ENCODE measurements at regions not wholly inside any gene's neighbourhood (a gene's known extent, or its start where the extent isn't known, plus 50 kb on each side); places are given as distances from the start of the nearest gene placed in this dataset.

DNA sequence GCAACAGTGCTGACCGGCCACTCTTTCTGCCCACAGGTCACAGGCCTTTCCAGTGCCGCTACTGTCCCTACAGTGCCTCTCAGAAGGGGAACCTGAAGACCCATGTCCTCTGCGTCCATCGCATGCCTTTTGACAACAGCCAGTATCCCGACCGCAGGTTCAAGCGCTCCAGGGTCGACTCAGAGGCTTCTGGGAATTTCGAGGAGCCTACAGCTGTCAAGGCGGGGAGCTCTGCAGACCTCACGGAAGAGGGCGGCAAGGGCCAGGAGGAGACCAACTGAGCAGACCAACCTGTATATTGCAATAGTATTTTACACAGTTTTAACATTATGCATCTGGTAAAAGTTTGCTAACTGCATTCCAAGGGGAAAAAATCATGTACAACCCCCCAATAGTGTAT, 338.5 kb downstream of the ZNF536 start:
- no peak for DNase-seq (ENCODE audit: low read depth, low spot score)

DNA sequence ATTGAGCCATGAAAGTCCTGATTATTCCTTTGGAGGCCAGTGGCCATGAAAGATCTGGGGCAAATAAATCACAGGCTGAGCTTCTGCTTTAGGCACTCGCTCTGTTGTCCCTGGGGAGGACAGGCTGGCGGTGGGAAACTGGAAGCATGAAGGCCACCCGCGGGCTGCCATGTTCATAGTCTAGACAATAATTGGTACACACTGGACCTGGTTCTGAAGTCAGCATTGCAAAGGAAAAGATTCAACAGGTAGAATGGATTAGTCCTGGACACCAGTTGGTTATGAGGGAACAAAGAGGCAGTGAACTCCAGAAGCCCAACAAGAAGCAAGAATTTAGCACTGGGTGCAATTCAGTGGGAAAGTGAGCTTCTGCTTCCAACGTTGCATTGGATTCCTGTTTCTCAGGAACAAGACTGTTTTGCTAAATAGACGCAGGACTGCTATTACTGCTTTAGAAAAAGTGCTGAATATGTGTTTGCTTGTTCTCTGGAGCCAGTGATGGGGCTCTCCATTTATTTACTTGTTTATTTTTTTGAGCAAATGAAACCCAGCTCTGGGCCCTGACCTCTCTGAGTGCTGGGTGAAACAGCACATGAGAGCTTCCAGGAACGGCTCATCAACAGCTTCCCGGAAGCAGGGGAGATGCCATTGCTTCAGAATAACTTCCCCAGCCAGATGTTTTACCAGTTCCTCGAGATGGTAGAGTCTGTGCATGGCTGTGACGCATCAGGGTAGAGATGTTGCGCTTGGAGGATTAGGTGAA, 336.4 kb downstream of the ZNF536 start:
- DNase-seq (ENCODE audit: low read depth, low spot score): no peak

DNA sequence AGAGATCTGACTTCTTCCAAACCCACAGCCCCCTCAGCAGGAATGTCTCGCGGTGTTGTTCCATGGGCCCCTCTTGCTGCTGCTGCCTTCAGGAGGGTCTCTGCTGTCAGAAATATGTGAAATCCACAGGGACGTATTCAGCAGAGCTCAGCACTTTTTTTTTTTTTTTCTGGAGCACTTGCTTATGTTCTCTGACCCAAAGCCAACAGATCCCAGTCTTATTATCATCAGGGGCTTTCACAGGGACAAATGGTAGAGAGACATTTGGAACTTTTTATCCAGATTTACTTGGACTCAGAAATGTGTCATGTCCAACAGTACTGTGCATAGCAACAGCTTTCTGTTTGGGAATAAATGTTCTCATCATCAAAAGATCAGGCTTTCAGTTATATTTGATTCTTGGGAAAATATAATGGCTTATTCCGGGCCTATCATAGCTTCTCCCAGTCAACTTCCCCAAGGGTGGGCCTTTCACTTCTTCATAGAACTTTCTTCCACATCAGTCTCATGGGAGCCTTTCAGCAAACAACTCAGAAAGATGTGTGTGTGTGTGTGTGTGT, 332.7 kb downstream of the ZNF536 start:
- DNase-seq (ENCODE audit: low read depth, low spot score): no peak

DNA sequence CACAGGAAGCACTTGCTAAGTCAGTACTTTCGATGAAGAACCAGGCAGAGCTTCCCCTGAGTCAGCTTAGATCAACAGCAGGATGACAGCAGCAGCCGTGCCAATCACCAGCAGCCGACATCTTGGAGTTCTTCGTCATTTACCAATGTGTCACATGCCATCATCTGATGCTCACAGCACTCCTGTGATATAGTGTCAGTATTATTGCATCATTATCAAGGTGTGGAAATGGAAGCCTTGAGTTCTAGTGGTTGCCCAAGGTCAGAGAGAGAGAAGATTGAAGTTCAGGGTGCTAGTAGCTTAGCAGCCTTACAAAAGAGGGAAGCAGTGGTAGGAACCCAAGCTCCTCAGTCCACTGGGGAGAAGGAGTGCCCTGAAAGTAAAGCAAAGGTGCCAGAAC, 331.5 kb downstream of the ZNF536 start:
- no peak for DNase-seq (ENCODE audit: low read depth, low spot score)

DNA sequence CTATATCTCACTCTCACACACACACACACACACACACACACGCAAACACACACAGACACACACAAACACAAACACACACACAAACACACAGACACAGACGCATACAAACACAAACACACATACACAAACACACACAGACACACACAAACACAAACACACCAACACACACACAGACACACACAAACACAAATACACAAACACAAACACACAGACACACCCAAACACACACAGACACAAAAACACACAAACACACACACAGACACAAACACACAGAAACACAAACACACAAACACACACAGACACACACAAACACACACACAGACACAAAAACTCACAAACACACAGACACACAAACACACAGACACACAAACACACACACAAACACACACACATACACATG, 329.0 kb downstream of the ZNF536 start:
- no peak for DNase-seq (ENCODE audit: low read depth, low spot score)

DNA sequence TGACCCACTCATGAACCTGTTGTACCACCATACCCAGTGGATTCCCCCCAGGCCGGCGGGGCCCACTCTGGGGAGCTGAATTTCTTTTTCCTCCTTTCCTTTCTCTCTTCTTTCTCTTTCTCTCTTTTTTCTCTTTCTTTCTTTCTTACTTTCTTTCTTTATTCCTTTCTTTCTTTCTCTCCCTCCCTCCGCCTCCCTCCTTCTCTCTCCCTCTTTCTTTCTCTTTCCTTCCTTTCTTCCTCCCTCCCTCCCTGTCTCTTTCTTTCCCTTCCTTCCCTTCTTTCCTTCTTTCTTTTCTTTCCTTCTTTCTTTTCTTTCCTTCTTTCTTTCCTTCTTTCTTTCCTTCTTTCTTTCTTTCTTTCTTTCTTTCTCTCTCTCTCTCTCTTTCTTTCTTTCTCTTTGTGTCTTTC, 327.7 kb downstream of the ZNF536 start:
- DNase-seq (ENCODE audit: low read depth, low spot score): no peak

DNA sequence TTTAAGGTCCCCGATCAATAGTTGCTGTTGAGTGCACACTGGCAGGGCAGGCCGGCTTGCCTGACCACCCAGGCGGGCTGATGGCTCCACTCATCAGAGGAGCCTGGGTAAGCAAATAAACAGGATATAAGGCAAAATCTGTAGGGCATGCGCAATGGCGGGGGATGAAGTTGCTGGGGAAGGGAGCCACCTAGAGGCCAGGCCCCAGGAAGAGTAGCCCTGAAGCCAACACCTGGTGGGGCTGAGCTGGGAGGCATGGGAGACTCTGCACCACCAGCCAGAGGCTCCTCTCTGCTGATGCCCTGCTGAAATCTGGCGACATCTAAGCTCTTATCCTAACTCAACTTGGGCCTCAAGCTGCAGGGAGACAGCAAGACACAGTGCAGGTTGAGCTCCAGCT, 324.3 kb downstream of the ZNF536 start:
- DNase-seq (ENCODE audit: low read depth, low spot score): peak; percentile 40

DNA sequence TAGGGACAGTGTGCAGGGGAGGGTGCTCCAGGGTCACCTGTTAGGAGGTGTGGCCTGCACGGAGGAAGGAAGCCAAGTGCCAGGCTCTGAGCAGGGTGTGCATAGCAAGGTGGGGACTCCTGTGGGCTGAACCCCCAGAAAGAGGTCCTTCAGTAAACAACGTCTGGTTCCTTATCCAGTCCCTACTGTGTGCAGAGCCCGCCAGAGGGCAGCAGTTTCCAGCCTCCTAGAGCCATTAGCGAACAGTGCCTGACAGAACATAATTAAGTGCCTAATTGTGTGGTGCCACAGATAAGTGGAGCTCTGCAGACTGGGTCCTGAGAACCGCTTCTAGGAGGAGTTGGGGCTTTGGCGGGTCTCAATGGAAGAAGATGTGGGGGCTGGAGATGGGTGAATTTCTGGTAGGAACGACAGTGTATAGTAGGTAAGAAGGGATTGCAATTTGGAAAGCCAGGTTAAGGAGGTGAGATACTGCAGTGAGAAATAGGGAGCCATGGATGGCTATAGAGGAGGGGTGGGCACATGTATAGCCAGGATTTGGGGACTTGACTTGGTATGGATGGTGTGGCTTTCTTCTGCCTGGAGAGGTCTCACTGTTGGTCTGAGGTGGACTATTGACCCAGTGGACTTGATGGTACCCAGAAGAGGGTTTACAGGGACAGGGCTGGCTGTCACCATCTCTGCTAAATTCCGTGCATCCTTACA, 323.1 kb downstream of the ZNF536 start:
- peak; percentile 35 for DNase-seq (ENCODE audit: low read depth, low spot score)

DNA sequence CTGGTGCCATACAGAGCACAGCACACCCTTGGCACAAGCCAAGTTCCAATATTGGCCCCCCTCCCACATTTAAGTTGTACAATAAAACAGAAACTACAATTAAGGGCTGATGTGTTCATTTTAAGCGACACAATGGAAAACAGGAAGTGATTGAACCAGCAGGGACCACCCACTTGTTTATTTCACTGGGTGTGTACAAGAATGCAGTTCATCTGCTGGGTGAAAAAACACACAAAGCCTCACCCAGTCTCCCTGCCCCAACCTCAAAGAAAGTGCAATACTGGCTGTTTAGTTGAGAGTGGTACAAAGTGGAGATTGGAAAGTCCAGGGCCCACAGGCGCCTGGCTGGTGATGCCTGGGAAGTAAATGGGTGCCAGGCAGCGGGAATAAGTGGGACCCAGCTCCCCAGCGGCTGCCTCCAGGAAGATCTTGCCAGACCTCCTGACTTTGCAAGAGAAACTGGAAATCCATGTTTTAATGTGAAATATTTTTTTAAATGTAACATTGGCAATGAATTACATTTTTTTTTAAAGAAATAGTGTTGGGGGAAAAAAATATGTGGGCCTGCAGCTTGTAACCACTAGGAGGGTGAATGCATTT, 322.1 kb downstream of the ZNF536 start:
- no peak for DNase-seq (ENCODE audit: low read depth, low spot score)

DNA sequence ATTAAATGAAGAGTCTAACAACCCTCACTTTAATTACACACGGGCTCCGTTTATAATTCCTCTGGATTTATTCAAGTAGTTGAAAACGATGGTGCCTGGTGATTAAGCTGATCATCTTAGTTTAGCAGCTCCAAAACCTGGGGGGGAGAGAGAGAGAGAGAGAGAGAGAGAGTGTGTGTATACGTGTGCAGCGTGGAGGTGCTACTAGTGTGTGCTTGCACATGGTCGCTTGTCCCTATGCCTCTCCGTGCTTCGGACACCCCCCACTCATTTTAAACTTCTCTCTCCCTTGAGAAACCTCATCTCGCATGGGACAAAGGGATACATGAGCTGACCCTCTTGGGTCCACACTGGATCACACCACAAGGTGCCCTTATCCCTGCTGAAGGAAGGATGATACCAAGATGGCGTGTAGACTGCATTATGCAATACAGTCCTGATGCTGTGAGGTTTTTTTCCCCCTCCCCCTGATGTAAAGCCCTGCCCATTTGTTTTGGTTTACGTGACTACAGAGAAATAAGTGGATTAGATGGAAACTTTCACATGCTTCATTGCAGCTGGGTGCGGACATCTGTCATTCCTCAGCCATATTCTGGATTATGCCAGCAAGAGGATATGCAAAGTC, 320.8 kb downstream of the ZNF536 start:
- no peak for DNase-seq (ENCODE audit: low read depth, low spot score)

DNA sequence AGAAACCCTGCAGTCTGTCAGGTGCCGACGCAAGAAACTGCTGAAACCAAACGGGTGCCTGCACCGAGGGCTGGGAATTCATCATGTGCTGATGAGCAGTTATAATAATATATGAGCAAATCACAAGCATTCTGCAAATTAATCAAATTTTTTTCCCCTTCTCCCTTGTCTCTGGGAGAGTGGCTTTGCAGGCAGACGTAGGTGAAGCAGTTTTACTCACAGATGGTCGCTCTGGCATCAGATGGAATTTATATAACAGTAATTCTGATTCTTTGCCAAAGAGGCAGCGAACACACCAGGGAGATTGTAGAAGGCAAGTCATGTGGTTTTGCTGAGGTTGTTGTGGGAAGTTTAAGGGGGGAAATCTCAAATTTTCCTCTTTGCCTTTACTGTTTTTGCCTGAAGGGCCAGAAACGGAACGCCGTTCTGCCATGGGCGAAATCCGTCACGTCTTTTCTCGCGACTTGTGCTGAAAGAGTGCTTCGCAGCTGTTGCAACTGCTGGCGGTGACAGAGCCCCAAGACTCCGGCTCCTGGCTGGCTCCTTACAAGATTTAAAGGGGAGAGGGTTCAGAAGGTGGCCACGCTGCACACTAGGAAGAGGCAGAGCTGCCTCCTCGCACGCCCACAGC, 320.1 kb downstream of the ZNF536 start:
- DNase-seq (ENCODE audit: low read depth, low spot score): no peak

DNA sequence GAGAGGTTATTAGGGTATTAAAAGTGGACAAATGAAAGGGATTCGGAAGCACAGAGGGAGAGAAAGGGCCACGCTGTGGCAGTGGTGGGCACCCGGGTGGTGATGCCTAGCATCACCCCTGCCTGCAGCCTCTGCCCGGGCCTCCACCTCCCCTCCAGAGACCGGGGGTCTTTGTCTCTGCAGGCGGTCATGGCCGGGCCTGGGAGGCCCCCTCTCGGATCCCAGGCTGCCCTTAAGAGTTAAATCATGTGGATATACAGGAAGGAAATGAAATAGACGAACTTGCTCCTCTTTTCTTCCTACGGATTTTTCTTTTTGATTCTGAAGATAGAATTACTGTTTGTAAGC, 319.6 kb downstream of the ZNF536 start:
- DNase-seq (ENCODE audit: low read depth, low spot score): no peak

DNA sequence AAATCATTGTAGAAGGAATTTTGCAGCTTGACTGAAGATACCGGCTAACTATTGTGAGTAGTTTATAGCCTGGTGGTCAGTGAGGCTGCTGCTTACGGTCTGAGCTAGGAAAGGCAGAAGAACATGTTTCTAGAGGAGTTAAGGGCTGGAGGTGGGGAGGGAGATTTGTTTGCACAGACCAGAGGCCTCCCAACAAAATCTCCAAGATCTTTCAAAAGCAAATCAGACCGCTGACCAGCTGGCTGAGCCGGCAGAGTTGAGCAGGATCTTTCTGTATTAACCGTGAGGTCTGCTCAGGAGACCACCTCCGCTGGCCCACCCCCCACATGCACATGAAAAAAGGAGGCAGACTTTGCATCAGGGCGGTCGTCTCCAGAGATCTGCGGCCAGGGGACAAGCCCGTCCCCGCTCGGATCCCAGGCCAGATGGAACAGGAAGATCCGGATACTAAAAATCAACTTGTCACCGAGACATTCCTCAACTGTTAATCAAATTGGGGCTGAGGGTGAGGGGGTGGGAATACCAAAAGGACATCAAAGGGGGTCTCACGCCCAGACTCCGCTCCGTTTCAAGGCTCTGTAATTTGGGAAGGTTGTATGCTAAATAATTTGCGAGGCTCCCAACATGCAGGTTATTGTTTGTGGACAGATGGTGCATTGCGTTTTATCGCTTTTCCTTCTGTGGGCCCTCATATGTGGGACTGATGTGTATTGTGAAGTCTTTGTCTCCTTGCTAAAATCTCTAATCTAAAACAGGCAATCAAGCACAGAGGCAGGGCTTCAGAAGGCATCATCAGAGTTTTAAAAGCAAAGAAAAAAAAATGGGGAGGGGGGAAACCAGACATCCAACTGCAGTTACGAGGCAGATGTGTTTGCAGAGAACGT, 319.0 kb downstream of the ZNF536 start:
- no peak for DNase-seq (ENCODE audit: low read depth, low spot score)

DNA sequence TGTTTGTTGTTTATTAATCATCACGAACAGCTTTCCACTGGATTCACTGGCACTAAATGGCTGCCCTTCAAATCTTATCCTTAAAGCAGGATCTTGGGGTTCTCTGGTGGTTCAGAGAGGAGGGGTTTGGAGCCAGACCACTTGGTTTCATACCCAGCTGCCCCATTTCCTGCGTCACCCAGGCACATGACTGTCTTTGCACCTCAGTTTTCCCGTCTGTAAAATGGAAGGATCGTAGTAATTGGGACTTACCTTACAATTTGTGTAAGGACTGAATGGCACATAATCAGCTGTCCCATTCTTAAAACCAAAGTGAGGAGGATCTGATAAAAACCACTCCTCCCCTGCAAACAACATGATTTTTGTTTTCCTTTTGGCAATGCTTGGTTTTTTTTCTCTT, 318.3 kb downstream of the ZNF536 start:
- DNase-seq (ENCODE audit: low read depth, low spot score): no peak

DNA sequence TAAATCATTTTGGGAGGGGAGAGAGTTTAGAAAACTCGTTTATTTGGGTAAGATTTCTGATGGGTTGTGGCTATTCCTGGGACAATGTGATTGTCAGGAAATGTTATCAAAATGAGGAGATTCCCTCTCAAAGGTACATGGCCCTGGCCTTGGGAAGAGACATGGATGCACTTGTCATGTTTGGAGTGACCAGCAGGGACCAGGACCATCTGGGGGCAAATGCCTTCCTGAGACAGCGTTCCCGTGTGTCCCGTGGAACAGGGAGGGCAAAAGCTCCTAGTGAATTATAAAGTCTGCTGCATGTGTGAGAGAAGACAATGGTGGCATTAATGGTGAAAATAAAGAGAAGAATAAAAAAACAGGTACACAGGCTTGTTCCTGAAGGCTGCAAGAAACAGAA, 317.3 kb downstream of the ZNF536 start:
- no peak for DNase-seq (ENCODE audit: low read depth, low spot score)

DNA sequence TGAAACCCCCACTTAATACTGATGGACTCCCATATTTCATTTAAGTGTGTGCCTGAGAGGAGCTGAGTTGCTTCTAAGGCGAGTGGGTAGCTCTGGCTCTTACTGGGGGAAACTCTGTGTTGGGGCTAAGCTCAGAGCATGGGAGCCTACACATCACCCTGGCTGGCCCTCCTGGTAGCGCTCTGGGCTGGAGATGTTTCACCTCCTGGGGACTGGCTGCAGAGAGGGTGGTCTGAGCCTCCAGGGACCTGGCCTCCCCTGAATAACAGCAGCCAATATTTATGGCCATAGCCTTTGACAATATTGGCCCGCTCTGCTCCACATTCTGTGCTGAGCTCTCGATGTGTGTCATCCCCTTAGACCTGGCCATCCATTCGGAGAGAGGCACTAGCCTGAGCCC, 316.5 kb downstream of the ZNF536 start:
- DNase-seq (ENCODE audit: low read depth, low spot score): no peak

DNA sequence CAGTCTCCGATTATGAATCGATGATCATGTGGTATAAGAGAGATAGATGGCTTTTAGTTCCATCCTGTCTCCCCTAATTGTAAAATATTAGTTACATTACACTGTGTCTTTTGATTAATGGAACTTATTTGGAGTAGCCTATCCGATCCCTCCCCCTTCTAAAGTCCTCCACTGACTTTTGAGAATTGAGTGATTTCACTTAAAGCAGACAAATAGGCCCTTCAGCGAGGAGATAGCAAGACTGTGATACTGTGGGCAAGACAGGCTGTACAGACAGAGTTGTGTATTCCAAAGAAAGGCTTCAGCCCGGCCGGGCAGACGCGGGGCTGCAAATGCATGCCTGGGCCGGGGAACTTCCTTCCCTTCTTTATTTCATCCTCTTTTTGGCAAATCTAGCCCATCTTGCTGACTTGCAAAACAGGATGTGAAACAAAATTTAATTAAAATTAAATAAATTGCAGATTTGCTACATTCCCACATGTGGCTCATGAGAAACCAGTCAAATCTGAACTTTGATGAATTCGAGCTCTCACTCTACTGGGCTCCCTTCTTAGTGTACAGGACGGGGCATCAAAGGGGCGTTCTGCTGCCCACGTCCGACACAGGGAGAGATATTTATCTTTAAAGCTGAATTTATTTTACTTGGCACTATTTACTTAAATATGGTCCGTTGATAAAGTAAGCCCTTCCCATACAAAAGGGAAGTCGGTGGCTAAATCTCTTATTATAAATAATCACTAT, 314.8 kb downstream of the ZNF536 start:
- no peak for DNase-seq (ENCODE audit: low read depth, low spot score)

DNA sequence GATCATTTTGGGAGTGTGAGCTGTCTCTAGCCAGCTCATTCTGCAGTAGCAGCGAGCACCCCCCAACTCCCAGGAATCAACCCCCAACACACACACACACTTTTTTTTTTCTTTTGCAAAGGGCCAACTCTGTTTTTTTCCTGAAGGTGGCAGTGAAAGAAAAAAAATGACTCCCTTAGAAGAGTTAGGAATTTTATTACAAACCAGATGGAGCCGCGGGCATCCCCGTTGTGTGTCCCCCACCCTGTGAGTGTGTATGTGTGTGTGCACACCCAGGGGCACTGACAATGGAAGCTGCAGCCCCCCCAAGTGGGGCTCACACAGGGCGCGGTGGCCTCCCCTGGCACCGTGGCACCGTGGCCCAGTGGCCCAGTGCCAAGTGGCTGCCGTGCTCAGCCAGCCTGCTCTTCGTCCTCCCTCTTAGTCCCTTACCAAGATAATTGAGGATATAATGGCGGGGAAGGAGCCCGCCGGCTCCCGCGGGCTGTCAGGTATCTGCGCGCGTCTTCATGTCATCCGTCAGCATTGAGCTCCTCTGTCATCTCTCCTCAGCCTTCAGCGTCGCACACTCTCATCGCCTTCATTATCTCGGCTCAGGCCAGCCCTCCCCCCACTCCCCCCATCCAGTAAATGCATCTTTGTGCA, 314.1 kb downstream of the ZNF536 start:
- DNase-seq (ENCODE audit: low read depth, low spot score): no peak

DNA sequence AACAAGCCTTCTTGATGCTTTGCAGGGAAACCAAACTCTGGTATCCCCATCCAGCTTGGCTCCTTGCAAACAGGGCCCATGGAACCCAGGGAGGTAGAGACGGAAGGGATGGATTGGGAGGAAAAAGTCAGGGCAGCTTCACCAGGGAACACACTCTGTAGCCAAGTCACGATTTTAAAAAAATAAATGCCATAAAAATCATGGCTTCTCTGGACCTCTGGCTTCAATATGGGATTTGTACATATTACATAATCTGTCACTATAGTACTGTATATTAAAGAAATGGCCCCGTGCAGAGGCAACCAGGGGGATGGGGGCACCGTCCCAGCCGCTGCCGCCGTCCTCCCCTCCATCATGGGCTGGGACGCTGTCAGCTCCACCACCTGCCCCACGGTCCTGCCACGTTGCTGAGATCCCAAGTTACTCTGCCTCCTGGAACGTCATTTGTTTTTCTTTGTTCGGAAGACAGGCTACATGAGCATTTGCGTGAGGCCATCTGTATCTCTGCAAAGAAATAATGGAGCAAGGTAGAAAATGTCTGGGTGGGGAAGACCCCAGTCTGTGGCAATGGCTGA, 313.3 kb downstream of the ZNF536 start:
- no peak for DNase-seq (ENCODE audit: low read depth, low spot score)
